ENCODE measurements at regions not wholly inside any gene's neighbourhood (a gene's known extent, or its start where the extent isn't known, plus 50 kb on each side); places are given as distances from the start of the nearest gene placed in this dataset.

- Histone ChIP-seq H3K23ac (ENCODE audit: insufficient read length, low read depth, low read length) (no peak overlapping the region), H2BK20ac (ENCODE audit: low read depth, low read length, poor library complexity, severe bottlenecking) (no peak overlapping the region), H3T11ph (ENCODE audit: low read length) (no peak overlapping the region), H4K91ac (ENCODE audit: insufficient read length, low read depth, low read length) (no peak overlapping the region), H3K4me2 (ENCODE audit: insufficient read depth, insufficient read length, low read length) (no peak overlapping the region), H3K9ac (ENCODE audit: extremely low read depth, insufficient read length, low read length) (no peak overlapping the region), H3K9me3 (ENCODE audit: control insufficient read depth, low read depth, low read length) (no peaks in the 10 kb centered on the region), H2BK12ac (ENCODE audit: insufficient read length, low read depth, low read length) (no peak overlapping the region), H3K79me2 (ENCODE audit: insufficient read depth, low read length) (no peaks in the 10 kb centered on the region), H3K4me1 (ENCODE audit: insufficient read depth, low read length) (no peaks in the 10 kb centered on the region), H3K18ac (ENCODE audit: insufficient read length, low read depth, low read length) (no peak overlapping the region), H2BK5ac (ENCODE audit: insufficient read length, low read length) (no peak overlapping the region), H4K8ac (replicated peaks; ENCODE audit: insufficient read length, low read depth, low read length) (no peak overlapping the region), H3K14ac (ENCODE audit: insufficient read depth, low read length) (no peak overlapping the region; the same call in 1 of the 2 replicates), H2AK5ac (ENCODE audit: insufficient read length, low read length) (no peak overlapping the region), H2AFZ (ENCODE audit: low read length) (no peak overlapping the region), H3K27me3 (ENCODE audit: insufficient read depth, low read length) (no peaks in the 10 kb centered on the region), H3K56ac (ENCODE audit: insufficient read length, low read depth, low read length) (no peak overlapping the region), H3K23me2 (ENCODE audit: insufficient read length, low read depth, low read length, poor library complexity, severe bottlenecking) (no peaks in the 10 kb centered on the region), H2BK15ac (ENCODE audit: low read depth, low read length) (no peak overlapping the region), H4K20me1 (ENCODE audit: control insufficient read depth, insufficient read depth, insufficient read length) (no peaks in the 10 kb centered on the region), H4K5ac (ENCODE audit: insufficient read length, low read depth, low read length) (no peak overlapping the region), H2BK120ac (ENCODE audit: low read depth, low read length, poor library complexity, severe bottlenecking) (no peak overlapping the region), H3K27ac (ENCODE audit: insufficient read length, low read depth, low read length) (no peak overlapping the region), H3K4ac (ENCODE audit: low read depth, low read length) (no peak overlapping the region), H3K79me1 (ENCODE audit: insufficient read depth, low read depth, low read length, poor library complexity, severe bottlenecking) (no peaks in the 10 kb centered on the region)
- DNase-seq: no peak
- Mint-ChIP-seq H3K27me3 (ENCODE audit: low read depth) (peaks cover 21% of the 10 kb centered on the region), H3K27ac (no peak overlapping the region), H3K4me3 (no peak overlapping the region), H3K36me3 (ENCODE audit: insufficient read depth in 1 of 3, low read depth in 3 of 3) (peaks cover 0 to 4% (median 0%) of the 10 kb centered on the region in 3 experiments; a peak in 1 of 7 replicates), H3K4me1 (peaks cover 24 to 25% of the 10 kb centered on the region in 2 experiments), H3K9me3 (peaks cover 0 to 2% of the 10 kb centered on the region in 2 experiments; a peak in 3 of 5 replicates)
- TF ChIP-seq, protein P1, sequence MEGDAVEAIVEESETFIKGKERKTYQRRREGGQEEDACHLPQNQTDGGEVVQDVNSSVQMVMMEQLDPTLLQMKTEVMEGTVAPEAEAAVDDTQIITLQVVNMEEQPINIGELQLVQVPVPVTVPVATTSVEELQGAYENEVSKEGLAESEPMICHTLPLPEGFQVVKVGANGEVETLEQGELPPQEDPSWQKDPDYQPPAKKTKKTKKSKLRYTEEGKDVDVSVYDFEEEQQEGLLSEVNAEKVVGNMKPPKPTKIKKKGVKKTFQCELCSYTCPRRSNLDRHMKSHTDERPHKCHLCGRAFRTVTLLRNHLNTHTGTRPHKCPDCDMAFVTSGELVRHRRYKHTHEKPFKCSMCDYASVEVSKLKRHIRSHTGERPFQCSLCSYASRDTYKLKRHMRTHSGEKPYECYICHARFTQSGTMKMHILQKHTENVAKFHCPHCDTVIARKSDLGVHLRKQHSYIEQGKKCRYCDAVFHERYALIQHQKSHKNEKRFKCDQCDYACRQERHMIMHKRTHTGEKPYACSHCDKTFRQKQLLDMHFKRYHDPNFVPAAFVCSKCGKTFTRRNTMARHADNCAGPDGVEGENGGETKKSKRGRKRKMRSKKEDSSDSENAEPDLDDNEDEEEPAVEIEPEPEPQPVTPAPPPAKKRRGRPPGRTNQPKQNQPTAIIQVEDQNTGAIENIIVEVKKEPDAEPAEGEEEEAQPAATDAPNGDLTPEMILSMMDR (conservative IDR thresholded peaks at IDR 0.05): no peak
- no CpG with 5 or more reads among the region's 25 CpGs for WGBS (ENCODE audit: extremely low coverage, insufficient read length, low lambda C conversion rate)
Observed at GRCh38 chr18:76613755-76614120, 118.7 kb upstream of the ZNF516 start.
